HCT116 (cell line): ENCODE measurements at regions not wholly inside any gene's neighbourhood (a gene's known extent, or its start where the extent isn't known, plus 50 kb on each side); places are given as distances from the start of the nearest gene placed in this dataset.
A peak's percentile ranks its signal among the peaks of the same experiment; 100 is the strongest.

Experiments used
- ATAC-seq: fragments of 200-7000 bp; cut with Tn5 transposase; 2 replicates; pipeline ENCODE4 v1.9.1; 2020; ENCODE audit warnings: mild to moderate bottlenecking, moderate library complexity
- BruUV-seq: library from RNA; stranded (reverse); fragments of 400-500 nt; replicated peaks from 2 replicates; lab custom pipeline; 2021; lab: Mats Ljungman, UMichigan
- CTCF ChIA-PET: fragments of 300-600 bp; sonication (Branson Sonifier 250); formaldehyde crosslinking; loops from one replicate; lab custom pipeline; 2021; ENCODE audit warnings: antibody characterized with exemption; lab: Charles Lee
- POLR2A ChIA-PET: fragments of 300-600, 350-600 bp; sonication (Branson Sonifier 250); formaldehyde crosslinking; loops from one replicate; lab custom pipeline; 2021; ENCODE audit warnings: antibody characterized with exemption; lab: Charles Lee
- RAD21 ChIA-PET, 2 experiments: fragments of 300-600 bp; sonication (Branson Sonifier 250); formaldehyde crosslinking; loops; one replicate each; lab custom pipeline; 2023; ENCODE audit warnings: low total read pairs in 2 of 2; ENCODE audit not compliant: uncharacterized antibody in 2 of 2, unreplicated experiment in 2 of 2, low non-redundant PET in 1 of 2; lab: Charles Lee
- DNase-seq: peaks from one replicate; pipeline ENCODE4 v3.0.0-alpha.2; 2010; ENCODE audit warnings: low read depth, low spot score
- H2AFZ ChIP-seq: fragments of 200-600 bp; shearing (Covaris generic), sonication (generic); 2 replicates; pipeline ENCODE4 v1.6.1; 2017; ENCODE audit warnings: low read depth, mixed run types, mixed read lengths, antibody characterized with exemption, low read length; ENCODE audit not compliant: poor library complexity, severe bottlenecking
- H3K27ac ChIP-seq: 2 replicates; pipeline ENCODE4 v1.5.1; 2012; ENCODE audit warnings: low read depth, low read length
- H3K27me3 ChIP-seq: fragments of 200-600 bp; sonication (generic); 2 replicates; pipeline ENCODE4 v1.6.1; 2016; ENCODE audit warnings: mixed run types, low read length, mixed read lengths; ENCODE audit not compliant: insufficient read depth
- H3K36me3 ChIP-seq, 2 experiments: fragments of 200-500 bp in 1 of 2; fragments of 200-600 bp in 1 of 2; sonication (Bioruptor generic) in 1 of 2; sonication (generic) in 1 of 2; 2 replicates each; pipeline versions ENCODE4 v1.5.1 to v1.6.1; 2014 to 2016; ENCODE audit warnings: low read length in 2 of 2, inconsistent platforms in 1 of 2, mixed read lengths in 1 of 2, mixed run types in 1 of 2; ENCODE audit not compliant: insufficient read depth in 2 of 2, control insufficient read depth in 1 of 2
- H3K4me1 ChIP-seq, 2 experiments: fragments of 200-600 bp in 1 of 2; sonication (generic) in 1 of 2; 2 replicates each; pipeline versions ENCODE4 v1.5.1 to v1.6.1; 2012 to 2017; ENCODE audit warnings: low read length in 2 of 2, inconsistent platforms in 1 of 2, mild to moderate bottlenecking in 1 of 2, mixed read lengths in 1 of 2, mixed run types in 1 of 2, moderate library complexity in 1 of 2; ENCODE audit not compliant: insufficient read depth in 2 of 2, control insufficient read depth in 1 of 2
- H3K4me2 ChIP-seq: fragments of 200-600 bp; sonication (generic); 2 replicates; pipeline ENCODE4 v1.6.1; 2017; ENCODE audit warnings: mixed run types, low read length, mixed read lengths
- H3K4me3 ChIP-seq, 2 experiments: fragments of 200-600 bp in 1 of 2; sonication (generic) in 1 of 2; replicated peaks in 1 of 2; 2 replicates each; pipeline ENCODE4 v1.5.1; 2011 to 2016; ENCODE audit warnings: low read length in 2 of 2, control low read depth in 1 of 2, low read depth in 1 of 2, mild to moderate bottlenecking in 1 of 2, mixed read lengths in 1 of 2, mixed run types in 1 of 2
- H3K79me2 ChIP-seq: fragments of 200-600 bp; sonication (generic); 2 replicates; pipeline ENCODE4 v1.6.1; 2017; ENCODE audit warnings: mild to moderate bottlenecking, mixed run types, low read length, moderate library complexity, mixed read lengths; ENCODE audit not compliant: insufficient read depth
- H3K9ac ChIP-seq: fragments of 200-600 bp; sonication (generic); 2 replicates; pipeline ENCODE4 v1.6.1; 2016; ENCODE audit warnings: low read length, mixed read lengths
- H3K9me2 ChIP-seq: fragments of 200-600 bp; sonication (generic), shearing (Covaris generic); 2 replicates; pipeline ENCODE4 v1.6.1; 2017; ENCODE audit warnings: mixed run types, mild to moderate bottlenecking, moderate library complexity; ENCODE audit not compliant: insufficient read depth
- H3K9me3 ChIP-seq, 2 experiments: fragments of 200-500 bp in 1 of 2; fragments of 200-600 bp in 1 of 2; sonication (Bioruptor generic) in 1 of 2; sonication (generic) in 1 of 2; 2 replicates each; pipeline ENCODE4 v1.6.1; 2014 to 2017; ENCODE audit warnings: low read length in 2 of 2, mixed read lengths in 2 of 2, inconsistent platforms in 1 of 2, low read depth in 1 of 2, mild to moderate bottlenecking in 1 of 2, mixed run types in 1 of 2, moderate library complexity in 1 of 2; ENCODE audit not compliant: control insufficient read depth in 1 of 2, insufficient read depth in 1 of 2
- H4K20me1 ChIP-seq: fragments of 200-600 bp; sonication (generic), shearing (Covaris generic); 2 replicates; pipeline ENCODE4 v1.6.1; 2017; ENCODE audit warnings: mixed run types, mild to moderate bottlenecking, moderate library complexity; ENCODE audit not compliant: insufficient read depth
- CTCF ChIP-seq, 3 experiments: fragments of 200-600 bp in 1 of 3; sonication (generic) in 1 of 3; IDR thresholded peaks in 2 of 3; conservative IDR thresholded peaks in 1 of 3; 2 replicates each; pipeline ENCODE4 v1.5.1; 2012 to 2017; ENCODE audit warnings: low read depth in 2 of 3, low read length in 2 of 3, antibody characterized with exemption in 1 of 3, borderline replicate concordance in 1 of 3, control low read depth in 1 of 3, mild to moderate bottlenecking in 1 of 3, mixed read lengths in 1 of 3, mixed run types in 1 of 3, moderate library complexity in 1 of 3; ENCODE audit not compliant: insufficient read depth in 1 of 3
- EGR1 ChIP-seq: IDR thresholded peaks from 2 replicates; pipeline ENCODE4 v1.6.1; 2012; ENCODE audit warnings: low read depth
- EZH2 ChIP-seq: fragments of 200-600 bp; sonication (generic); IDR thresholded peaks from 2 replicates; pipeline ENCODE4 v1.6.1; 2017; ENCODE audit warnings: antibody characterized with exemption, mixed run types
- EZH2phosphoT487 ChIP-seq: fragments of 200-600 bp; IDR thresholded peaks from 2 replicates; pipeline ENCODE4 v1.6.1; 2018; ENCODE audit warnings: antibody characterized with exemption, borderline replicate concordance
- FOSL1 ChIP-seq: IDR thresholded peaks from 2 replicates; pipeline ENCODE4 v1.6.1; 2012; ENCODE audit warnings: low read depth
- JUND ChIP-seq: IDR thresholded peaks from 2 replicates; pipeline ENCODE4 v1.6.1; 2012
- RAD21 ChIP-seq: IDR thresholded peaks from 2 replicates; pipeline ENCODE4 v1.6.1; 2012; ENCODE audit warnings: low read depth, mild to moderate bottlenecking
- SRF ChIP-seq: IDR thresholded peaks from 2 replicates; pipeline ENCODE4 v1.6.1; 2012; ENCODE audit warnings: low read depth
- ZNF274 ChIP-seq: fragments of 200-500 bp; sonication (Bioruptor generic); IDR thresholded peaks from 2 replicates; pipeline ENCODE4 v1.6.1; 2014; ENCODE audit warnings: mild to moderate bottlenecking, low read depth, low read length, inconsistent platforms
- intact Hi-C: fragments of 100-400 bp; cut with micrococcal nuclease; formaldehyde crosslinking; loops from 2 replicates; pipeline ENCODE4 v1.10.0; 2022

DNA sequence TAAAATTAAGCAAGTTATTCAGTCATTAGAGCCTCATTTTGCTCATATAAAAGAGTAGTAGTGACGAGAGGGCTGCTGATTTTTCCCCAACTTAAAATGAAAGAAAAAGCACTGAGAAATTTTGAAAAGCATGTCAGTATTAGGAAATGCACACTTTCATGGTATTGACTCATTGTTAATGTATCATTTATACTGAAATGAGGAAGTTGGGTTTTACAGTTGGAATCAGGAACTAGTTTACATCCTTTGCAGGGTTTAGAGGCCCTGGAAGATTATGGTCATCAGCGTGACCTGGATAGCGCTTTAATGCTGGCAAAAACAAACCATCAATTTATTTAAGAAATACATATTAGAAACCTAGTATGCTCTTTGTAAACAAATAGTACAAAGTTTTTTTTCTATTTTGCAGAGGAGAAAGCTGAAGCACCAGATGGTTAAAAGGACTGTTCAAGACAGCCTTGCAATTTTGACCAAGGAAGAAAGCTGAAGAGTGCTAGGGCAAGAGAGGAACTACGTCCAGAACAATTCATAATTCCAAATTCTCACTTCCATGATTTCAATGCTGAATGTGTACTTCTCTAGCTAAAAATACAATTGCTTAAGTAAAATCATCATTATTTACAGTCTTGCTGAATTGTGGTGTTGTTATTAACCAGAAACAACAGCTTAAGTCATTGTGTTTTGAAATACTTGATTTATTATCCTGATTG lies 94.8 kb upstream of the SGIP1 start:
- H3K9ac ChIP-seq, result no peak overlapping the region
- no peaks in the 10 kb centered on the region for H3K9me2 ChIP-seq
- ChIA-PET POLR2A (no interaction called here), RAD21 (no interaction called here), CTCF (interaction anchor here (0.9 kb wide), 1 partner anchor 65 kb away, joined by 3 read pairs; no protein-coding TSS in a partner anchor)
- peak overlapping the region; percentile 27 for H2AFZ ChIP-seq
- no peak overlapping the region for H3K4me3 ChIP-seq
- DNase-seq (no peak), ATAC-seq (no peak)
- no peaks in the 10 kb centered on the region for H3K27me3 ChIP-seq
- H3K4me1 ChIP-seq, result peaks cover 17 to 48% of the 10 kb centered on the region in 2 experiments
- H3K4me2 ChIP-seq, result no peak overlapping the region
- H3K9me3 ChIP-seq, result no peaks in the 10 kb centered on the region
- intact Hi-C loops, result loop anchor here (5.0 kb wide), 1 partner anchor 87 kb away; no protein-coding TSS in a partner anchor
- BruUV-seq, result no TSS peak
- TF ChIP-seq ZNF274 (no peak), RAD21 (no peak), JUND (peak; percentile 6; the same call in 1 of the 2 replicates), EZH2 (no peak), FOSL1 (no peak), EZH2phosphoT487 (no peak)
- no peaks in the 10 kb centered on the region for H3K36me3 ChIP-seq
- no peak overlapping the region for H3K27ac ChIP-seq
- no peaks in the 10 kb centered on the region for H3K79me2 ChIP-seq
- H4K20me1 ChIP-seq, result no peaks in the 10 kb centered on the region

DNA sequence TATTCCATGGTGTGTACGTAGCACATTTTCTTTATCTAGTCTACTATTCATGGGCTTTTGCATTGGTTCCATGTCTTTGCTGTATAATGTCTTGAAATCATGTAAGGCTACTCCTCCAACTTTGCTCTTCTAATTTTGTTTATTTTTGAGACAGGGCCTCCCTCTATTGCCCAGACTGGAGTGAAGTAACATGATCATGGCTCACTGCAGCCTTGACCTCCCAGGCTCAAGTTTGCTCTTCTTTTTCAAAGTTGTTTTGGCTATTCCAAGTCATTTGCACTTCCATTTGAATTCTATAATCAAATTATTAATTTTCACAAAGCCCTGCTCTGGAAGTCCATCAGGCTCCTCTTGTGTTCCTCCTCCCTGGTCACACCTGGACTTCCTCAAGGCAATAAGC lies 90.2 kb upstream of the SGIP1 start:
- TF ChIP-seq RAD21, result peak; percentile 48
- 0 out of 6 replicates have a peak, but pooled peaks of 1 of the 3 experiments have one; percentile 14 for TF ChIP-seq CTCF (IDR thresholded peaks at IDR 0.05 in 2 of 3, conservative IDR thresholded peaks at IDR 0.05 in 1 of 3; ENCODE audit: borderline replicate concordance in 1 of 3, insufficient read depth in 1 of 3, low read depth in 2 of 3, low read length in 2 of 3)
- no peak for TF ChIP-seq JUND
- TF ChIP-seq SRF, result no peak
- no peak for TF ChIP-seq ZNF274
- no peak for TF ChIP-seq EGR1
- CTCF ChIA-PET, result interaction anchor here (3.4 to 6.5 kb wide), 2 partner anchors 7 to 190 kb away, joined by 38 to 122 read pairs; no protein-coding TSS in a partner anchor

More for the DNA sequence above, 90.2 kb upstream of the SGIP1 start:
- Histone ChIP-seq H3K4me1 (peaks cover 3 to 31% of the 10 kb centered on the region in 2 experiments; a peak in 3 of 4 replicates), H3K27ac (no peak overlapping the region), H3K4me2 (no peak overlapping the region), H3K4me3 (no peak overlapping the region), H4K20me1 (no peaks in the 10 kb centered on the region), H3K27me3 (no peaks in the 10 kb centered on the region), H2AFZ (peak overlapping the region; percentile 32), H3K79me2 (no peaks in the 10 kb centered on the region), H3K36me3 (no peaks in the 10 kb centered on the region), H3K9me2 (no peaks in the 10 kb centered on the region), H3K9me3 (no peaks in the 10 kb centered on the region), H3K9ac (no peak overlapping the region)
- RAD21 ChIA-PET, result interaction anchor here in 1 of 2 experiments (3.2 kb wide), 1 partner anchor 192 kb away, joined by 23 read pairs; no protein-coding TSS in a partner anchor
- ATAC-seq, result no peak
- no TSS peak for BruUV-seq
- intact Hi-C loops, result no loop called here
- POLR2A ChIA-PET, result no interaction called here
- DNase-seq, result no peak
